ENCODE measurements at regions not wholly inside any gene's neighbourhood (a gene's known extent, or its start where the extent isn't known, plus 50 kb on each side); places are given as distances from the start of the nearest gene placed in this dataset.

DNA sequence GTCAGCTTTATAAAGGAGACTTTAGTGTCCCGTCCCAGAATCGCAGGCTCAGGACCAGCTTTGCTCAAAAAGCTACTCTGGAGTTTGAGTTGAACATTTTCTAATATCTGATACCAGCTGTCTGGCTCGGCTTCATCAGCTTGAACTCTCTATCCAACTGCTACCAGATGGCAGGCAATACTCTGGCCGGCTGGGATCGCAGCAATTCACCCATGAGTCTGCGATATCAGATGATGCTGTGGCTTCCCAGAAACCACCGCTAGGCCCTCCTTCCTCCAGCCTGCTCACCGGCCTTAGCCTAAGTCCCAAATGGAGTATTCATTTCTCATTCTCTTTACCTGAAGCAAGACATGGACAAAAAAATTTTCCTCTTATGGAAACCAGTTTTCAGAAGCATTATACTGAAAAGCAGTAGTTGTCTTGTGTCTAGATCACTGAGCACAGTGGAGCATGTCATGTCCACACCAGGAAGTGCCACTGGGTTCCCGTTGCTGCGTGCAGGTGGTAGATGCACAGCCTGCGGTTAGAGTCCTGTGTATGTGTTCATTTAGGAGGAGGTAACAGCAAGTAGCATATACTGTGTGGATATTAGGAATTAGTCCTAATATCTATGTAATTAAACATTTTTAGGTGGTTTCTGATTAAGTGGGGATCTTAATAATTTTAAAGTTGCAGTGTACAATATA is 162.0 kb upstream of the SOX11 start (continued):
- TF ChIP-seq SRY (CRISPR knock-in tag; IDR thresholded peaks at IDR 0.05) = no peak
- no peak for TF ChIP-seq SNAPC4 (CRISPR knock-in tag; IDR thresholded peaks at IDR 0.05)
- TF ChIP-seq, protein P1, sequence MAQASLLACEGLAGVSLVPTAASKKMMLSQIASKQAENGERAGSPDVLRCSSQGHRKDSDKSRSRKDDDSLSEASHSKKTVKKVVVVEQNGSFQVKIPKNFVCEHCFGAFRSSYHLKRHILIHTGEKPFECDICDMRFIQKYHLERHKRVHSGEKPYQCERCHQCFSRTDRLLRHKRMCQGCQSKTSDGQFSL (CRISPR knock-in tag; IDR thresholded peaks at IDR 0.05) = no peak
- TF ChIP-seq ZNF142 (CRISPR knock-in tag; IDR thresholded peaks at IDR 0.05) = no peak
- TF ChIP-seq CENPBD1 (CRISPR knock-in tag; IDR thresholded peaks at IDR 0.05; ENCODE audit: borderline replicate concordance, low read depth) = no peak
- TF ChIP-seq RFX5 (IDR thresholded peaks at IDR 0.05; ENCODE audit: low read depth, low read length) = no peak
- no peak for TF ChIP-seq ZNF232 (CRISPR knock-in tag; IDR thresholded peaks at IDR 0.05; ENCODE audit: borderline replicate concordance)
- TF ChIP-seq RFX3 (CRISPR knock-in tag; IDR thresholded peaks at IDR 0.05) = no peak
